GOT3 (cell line): ENCODE measurements at regions not wholly inside any gene's neighbourhood (a gene's known extent, or its start where the extent isn't known, plus 50 kb on each side); places are given as distances from the start of the nearest gene placed in this dataset.
"Not testable (repeated sequence)": the region's sequence is repeated elsewhere in the genome, so short reads cannot be mapped to it uniquely, and the experiment has no call there.

Experiments
- DNase-seq: peaks from one replicate; lab custom pipeline; 2025; ENCODE audit warnings: mixed read lengths; lab: John Stamatoyannopoulos, UW

DNA sequence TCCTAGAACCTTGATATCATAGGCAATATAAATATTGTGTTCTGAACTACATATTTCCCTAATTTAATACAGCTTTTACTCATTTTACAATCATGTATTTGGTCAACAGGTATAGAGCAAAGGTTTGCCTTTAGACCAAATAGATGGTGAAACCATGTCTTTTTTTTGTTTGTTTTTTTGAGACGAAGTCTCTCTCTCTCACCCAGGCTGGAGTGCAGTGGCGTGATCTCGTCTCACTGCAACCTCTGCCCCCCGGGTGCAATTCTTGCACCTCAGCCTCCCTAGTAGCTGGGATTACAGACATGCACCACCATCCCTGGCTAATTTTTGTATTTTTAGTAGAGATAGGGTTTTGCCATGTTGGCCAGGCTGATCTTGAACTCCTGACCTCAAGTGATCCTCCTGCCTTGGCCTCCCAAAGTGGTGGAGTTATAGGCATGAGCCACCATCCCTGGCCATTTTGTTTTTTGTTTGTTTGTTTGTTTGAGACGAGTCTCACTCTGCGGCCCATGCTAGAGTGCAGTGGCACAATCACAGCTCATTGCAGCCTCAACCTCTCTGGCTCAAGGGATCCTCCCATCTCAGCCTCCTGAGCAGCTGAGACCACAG, 243.7 kb upstream of the FOXN3 start:
- DNase-seq = not testable (repeated sequence)

DNA sequence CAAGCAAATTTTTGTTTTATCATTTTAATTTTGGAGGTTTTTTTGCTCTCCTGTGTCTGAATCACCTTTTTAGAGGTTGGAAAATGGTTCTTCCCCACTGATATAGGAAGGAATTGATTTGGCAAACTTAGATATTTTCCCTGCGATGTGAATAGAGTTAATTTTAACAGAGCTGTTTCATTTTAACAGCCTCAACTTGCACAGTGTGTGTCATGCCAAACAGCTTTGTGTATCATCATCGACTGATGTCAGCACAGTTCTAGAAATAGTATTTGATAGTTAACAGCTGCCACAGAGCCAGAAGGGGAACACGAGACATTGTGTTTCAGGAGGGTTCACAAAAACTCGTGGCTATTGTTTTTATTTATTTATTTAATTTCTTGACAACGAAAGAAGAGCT, 243.1 kb upstream of the FOXN3 start:
- DNase-seq = no peak

DNA sequence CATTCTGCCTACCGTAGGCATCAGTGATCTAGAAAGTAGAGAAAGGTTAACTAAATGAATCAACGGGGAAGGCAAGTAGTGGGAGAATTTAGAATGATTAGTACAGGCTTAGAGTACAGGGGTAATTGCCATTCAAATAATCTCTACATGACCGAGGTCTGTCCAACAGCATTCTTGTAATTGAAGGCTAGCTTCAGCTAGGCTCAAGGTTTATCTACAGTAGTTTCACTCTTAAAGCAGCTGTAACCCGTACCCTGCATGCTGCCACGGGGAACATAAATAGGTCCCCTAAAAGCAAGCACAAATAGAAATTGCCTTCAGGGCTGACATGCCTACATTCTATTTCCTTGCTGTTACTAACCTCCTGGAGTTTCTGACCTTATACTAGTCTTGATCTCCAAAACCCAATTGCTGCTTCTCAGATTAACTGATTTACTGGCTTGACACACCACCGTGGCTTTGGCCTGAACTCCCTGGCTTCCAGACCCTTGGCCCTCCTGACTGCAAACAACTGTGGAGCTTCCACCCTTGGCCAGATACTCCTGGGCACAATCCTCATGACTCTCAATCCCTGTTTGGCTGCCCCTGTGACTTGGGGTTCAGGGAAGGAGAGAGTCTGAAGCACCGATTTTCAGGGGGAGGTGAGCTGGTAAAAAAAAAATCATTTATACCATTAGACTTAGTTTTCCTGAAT, 242.1 kb upstream of the FOXN3 start:
- no peak for DNase-seq

DNA sequence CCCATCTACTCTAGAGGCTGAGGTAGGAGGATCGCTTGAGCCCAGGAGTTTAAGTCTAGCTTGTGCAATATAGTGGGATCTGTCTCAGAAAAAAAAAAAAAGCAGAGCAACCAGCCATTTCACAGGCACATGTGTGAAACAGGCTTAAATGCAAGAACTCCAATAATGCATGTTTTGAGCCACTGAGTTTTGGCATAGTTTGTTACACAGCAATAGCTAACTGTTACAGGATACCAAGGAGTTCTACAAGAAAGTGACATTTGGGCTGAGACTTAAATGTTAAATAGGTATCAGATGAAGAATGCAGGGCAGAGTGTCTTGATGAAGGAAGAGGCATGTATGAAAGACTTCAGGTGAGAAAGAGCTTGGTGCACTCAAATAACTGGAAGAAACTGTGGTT, 240.0 kb upstream of the FOXN3 start:
- DNase-seq = no peak

DNA sequence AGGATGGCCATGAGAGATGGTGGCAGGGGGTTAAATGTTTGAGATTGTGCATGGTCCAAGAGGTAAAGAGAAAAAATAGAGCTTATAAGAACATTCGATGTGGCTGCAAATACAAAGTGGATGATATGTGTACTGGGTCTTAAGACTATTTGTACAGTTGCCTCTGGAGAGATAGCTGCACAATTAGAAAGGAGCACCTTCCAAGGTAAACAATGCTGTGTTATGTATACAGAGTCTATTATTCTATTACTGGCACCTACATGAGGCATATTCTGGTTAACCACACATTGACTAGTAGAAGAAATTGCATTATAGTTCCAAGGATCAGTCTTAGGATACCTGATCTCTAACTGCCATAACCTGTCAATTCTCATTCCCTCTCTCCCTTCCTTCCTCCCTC, 238.0 kb upstream of the FOXN3 start:
- DNase-seq = no peak

DNA sequence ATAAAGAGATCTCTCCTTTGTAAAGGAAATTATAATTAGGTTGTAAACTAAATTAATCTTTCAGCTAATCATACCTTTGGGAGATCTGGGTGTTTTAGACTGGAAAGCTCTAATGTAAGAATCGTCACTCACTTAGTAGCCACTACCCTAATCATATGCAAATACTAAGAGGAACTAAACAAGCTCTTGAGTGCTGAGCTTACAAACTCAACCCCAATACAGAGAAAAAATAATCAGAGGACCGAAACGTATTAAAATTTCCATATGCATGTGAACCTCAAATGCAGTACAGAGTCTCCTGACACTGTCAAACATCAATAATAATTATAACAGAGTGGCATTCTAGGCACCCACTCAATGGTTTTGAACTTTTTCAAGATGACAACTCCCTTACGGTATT, 235.3 kb upstream of the FOXN3 start:
- DNase-seq = no peak

DNA sequence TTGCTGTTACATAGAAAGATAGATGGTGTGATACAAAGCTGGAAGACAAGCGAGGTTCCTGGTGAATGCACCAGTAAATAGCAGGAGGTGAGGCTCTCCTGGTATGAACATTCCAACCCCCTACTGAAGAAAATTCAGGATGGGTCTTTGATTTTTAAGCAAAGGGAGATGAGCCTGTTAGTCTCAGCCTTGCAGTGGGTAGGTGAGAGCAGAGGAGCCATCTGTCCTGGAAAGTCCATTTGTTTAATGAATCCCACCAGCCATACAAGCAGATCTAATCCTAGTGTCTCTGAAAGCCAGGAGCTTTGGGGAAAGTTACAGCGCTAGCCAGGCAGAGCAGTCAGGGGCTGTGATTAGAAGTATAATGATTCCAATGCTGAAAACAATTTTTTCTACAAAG, 234.8 kb upstream of the FOXN3 start:
- no peak for DNase-seq

DNA sequence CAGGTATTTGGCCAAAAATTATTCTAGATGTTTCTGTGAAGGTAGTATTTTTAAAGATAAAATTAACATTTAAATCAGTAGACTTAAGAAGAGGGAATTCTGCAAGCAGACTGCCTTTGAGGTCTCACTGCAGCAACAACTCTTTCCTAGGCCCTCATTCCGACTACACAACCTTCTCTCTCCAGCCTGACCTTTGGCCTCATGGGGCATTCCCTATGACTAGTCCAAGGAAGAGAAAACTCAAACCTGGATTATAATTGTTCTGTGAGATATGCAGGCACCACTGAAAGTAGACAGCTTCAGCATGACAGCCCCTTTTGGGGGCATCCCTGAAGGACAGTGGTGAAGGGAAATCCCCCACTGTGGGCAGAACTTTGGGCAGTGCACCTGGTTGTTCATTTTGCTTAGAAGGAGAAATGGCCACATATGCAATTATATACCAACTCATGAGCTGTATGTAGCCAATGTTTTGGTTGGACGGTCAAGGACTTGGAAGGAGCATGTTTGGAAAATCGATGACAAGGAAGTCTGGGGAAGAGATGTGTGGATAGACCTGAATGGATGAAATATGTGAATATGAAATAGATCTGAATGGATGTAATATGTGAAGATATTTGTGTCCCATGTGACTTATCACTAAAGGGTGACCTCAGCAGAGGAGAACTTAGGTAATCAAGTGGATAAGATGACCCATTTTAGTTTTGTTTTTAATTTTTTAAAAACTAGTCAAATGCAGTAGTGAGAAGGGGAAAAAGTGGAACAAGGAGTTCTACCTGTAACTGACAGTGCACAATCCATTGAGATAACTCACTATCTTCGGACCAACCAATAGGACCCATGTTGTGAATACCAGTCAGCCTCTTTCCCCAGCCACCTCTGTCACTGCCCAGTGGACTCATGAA, 233.3 kb upstream of the FOXN3 start:
- no peak for DNase-seq

DNA sequence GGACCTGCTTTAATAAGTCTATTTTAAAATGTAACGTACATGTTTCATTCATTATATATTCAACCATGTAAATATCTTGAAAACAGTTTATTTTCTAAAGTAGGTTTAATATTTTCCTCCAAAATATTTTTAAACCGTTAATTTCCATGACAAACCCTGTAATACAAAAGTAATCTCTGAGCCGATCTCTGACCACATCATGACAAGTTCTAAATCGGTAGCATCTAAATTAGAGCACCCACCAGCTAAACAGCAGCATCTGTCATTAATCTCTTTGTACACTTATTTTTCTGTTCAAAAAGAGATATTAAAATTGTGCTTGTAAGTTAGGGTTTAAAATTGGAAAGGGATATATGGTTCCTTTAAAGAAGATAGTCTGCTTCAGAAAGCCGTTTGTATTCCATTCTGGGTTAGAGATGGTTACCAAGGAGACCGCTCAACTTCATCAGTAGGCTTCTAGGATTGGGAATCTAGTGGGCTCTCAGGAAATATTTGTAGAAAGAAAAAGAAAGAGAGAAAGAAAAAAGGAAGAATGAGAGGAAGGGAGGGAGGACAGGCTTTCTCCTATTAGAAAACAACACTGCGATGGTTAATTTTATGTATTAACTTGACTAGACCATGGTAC, 232.5 kb upstream of the FOXN3 start:
- no peak for DNase-seq

DNA sequence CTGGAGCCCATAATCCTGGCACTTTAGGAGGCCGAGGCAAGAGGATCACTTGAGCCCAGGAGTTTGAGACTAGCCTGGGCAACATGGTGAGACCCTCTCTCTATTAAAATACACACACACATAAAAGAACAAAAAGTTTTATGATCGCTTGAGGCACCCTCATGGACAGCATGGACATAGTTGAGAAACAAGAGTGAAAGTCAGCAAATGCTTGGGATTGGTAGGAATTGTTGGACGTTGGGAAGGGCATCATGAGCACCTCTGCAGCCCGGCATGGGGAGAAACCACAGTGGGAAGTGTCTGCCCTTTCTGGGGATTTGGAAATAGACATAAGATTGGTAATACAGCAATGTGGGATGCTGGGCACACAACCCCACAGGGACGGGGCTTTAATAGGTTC, 231.9 kb upstream of the FOXN3 start:
- no peak for DNase-seq

DNA sequence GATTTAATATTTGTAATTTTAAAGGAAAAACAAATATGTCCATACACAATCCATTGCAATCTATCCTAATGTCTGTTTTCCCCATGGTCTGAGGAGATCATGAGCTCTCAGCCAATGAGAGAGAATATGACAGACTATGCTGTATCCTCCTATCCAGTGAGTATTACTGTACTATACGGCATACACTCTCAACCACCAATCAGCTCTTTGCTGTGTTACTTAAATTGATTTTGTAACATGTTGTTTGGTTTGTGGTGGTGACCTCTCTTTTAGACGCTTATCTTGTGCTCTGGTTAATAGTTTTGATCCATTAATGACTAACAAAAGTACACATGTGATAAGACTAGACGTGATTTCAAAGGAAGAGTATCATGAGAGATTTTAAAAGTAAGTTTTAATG, 231.5 kb upstream of the FOXN3 start:
- no peak for DNase-seq

DNA sequence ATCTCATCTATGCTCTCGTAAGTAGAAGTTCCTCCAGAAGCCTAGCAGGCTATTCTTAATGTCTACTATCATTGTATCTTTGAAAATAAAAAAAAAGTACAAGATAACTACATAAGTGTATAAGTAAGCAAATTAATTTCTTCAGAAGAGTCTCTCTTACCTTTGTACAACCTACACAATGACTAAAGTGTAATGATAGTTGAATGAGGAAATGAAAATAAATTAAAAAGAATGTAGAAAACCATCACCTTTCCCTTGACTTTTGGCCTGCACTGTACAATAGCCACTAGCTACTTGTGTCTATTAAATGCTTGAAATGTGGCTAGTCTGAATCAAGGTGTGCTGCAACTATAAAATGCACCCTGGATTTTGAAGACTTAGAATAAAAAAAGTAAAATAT, 229.9 kb upstream of the FOXN3 start:
- no peak for DNase-seq

DNA sequence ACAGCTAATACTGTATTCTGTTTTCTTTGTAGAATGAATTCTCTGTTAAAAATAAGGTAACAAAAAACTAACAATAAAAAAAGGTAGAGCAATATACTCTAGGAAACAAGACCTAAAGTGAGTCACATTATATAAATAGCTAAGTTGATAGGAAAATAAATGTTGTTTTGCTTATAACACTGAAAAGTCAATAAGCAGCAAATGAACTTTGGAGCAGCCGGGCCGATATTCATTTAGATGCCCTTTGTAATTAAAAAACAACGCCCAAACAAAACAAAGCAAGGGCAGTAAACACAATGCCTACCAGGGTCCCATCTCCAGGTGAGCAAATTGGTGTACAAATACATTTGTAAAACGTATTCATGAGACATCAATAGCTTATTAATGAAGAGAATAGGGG, 227.6 kb upstream of the FOXN3 start:
- no peak for DNase-seq

DNA sequence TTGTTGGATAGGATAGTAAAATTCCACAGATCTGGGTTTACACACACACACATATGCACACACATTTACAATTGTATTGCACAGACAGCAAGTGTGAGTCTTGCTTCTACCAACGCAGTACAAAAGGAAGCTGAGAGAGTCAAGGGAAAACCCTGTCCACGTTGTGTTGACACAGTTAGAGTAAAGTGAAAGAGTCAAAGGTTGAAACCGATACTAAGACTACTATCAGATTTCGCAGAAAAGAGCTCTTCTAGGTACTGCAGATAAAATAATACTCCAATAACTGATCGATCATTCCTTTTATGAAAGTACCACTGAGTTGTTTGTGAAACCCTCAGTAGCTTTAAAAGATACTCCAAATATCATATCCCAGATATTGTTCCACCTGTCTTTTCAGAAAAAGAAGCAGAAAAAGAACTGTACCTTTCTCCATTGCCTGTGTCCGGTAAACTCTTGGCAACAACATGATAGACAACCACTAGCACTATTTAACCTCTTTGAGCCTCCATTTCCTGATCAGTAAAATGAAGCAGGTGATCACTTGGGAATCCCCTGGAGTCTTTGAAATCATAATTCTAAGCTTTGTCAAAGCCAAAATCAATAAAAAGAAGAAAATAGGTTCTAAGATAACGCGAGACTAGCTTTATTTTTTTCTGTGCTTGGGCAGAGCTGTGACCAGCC, 224.6 kb upstream of the FOXN3 start:
- no peak for DNase-seq

DNA sequence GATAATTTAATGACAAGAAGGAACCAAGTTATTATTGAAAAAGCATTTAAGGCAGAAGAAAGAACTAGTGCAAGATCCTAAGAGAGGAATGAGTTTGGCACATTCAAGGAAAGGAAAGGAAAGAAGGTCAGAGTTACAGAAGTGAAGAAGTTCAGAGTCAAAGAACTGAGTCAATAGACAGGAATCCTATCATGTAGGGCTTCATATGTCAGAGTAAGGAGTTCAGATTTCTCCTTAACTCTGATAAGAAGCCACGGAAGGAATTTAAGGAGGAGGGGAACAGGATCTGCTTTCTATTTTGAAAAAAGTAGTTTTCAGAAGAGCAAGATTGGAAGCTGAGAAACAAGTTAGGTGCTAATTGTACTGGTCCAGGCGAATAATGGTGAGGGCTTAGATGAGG, 223.1 kb upstream of the FOXN3 start:
- DNase-seq = no peak

DNA sequence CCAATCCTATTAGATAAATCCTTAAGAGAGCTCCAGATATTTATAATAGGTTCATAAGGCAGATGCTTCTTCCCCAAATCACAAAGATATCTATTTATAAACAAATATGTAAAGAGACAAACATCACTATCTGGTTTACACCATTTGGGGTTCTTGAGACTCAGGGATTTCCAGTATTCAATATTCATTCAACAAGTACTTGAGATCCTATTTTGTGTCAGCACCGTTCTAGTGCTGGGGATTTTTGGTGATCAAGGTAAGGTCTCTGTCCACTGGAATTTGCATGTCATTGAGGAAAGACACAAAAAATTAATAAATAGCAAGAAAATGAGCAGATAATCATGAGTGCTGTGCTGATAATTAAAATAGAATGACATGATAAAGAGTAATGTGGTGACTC, 222.7 kb upstream of the FOXN3 start:
- no peak for DNase-seq

DNA sequence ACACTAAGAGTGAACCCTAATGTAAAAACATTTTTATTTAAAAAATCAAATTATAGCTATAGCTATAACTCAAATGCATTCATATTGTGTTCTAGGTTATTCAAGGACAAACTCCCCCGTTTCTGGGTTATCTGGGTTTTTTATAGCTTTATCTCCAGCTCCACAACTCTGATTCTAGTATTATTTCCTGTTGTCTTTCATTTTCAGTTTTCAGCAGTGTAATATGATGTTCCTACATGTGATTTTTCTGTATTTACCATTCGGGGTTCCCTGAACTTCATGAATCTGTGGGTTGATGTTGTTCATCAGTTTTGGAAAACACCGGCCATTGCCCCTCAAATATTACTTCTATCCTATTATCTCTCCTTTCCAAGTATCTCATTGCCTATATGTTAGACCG, 221.9 kb upstream of the FOXN3 start:
- no peak for DNase-seq

DNA sequence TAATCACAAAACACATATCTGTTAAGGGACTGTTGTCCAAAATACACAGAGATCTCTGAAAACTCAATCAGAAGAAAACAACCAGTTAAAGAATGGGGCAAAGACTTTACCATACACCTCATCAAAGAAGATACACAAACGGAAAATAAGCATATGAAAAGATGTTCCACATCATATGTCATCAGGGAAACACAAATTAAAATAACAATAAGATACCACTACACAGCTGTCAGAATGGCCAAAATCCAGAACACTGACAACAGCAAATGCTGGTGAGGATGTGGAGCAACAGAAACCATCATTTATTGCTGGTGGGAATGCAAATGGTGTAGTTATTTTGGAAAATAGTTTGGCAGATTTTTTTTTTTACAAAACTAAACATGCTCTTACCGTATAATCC, 220.5 kb upstream of the FOXN3 start:
- DNase-seq = no peak

DNA sequence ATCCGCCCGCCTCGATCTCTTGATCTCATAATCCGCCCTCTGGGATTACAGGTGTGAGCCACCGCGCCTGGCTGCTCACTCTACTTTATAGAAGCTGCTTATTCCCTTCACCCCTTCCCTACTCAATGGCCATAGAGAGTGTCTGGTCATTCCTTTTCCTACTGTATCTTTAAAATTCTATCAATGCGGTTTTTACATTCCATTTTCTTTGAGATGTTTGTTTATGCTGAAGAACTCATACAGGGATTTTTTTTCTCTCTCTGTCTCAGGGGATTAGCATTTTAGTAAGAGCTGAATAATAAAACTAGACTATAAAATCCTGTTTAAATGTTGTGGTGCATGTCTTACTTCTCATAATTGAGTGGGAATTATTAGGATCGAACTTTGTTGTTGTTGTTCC, 218.6 kb upstream of the FOXN3 start:
- DNase-seq = no peak

DNA sequence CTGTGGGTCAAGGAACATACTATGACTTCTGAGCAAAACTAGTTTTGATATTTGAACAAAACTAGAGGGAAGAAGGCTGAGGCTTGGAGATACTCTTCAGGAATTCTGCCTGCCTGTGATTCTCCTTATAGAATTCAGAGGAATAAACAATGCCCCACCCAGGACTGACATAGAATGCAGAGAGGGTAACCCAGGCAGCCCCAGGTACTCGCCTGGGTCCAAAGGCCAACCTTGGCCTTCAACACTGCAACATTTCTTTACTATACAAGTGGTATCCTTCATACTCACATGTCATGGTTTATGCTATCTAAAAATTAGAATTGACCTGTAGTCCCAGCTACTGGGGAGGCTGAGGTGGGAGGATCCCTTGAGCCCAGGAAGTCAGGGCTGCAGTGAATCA, 217.0 kb upstream of the FOXN3 start:
- no peak for DNase-seq

DNA sequence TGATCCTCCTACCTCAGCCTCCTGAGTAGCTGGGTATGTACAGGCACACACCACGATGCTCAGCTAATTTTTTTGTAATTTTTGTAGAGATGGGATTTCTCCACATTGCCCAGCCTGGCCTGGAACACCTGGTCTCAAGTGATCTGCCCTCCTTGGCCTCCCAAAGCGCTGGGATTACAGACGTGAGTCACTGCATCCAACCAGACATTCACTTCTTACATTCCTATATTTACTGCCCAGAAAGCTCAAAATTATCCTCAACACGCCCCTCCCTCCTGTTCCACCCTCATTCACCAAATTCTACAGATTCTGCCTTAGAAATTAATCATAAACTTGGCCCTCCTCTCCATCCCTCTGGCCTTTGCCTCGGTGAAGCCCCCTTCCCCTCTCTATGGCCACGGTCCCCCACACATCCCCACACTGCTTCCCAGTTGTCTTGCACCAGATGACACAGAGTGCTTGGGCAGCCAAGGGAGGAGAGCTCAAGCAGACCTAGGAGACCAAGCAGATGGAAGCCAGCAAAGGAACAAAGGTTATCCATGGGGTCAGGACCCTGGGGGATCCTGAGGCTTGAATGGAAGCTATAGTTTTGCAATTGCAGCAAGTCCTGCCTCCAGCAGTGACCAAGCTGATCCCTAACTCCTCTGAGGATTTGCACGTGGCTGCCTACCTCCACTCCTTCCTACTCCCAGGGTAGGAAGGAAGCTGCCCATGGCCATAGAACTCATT, 213.2 kb upstream of the FOXN3 start:
- DNase-seq = no peak
